HepG2 (cell line): ENCODE measurements at regions not wholly inside any gene's neighbourhood (a gene's known extent, or its start where the extent isn't known, plus 50 kb on each side); places are given as distances from the start of the nearest gene placed in this dataset.

ENCODE experiments used
- ATM ChIP-seq: fragments of 450-650 bp; IDR thresholded peaks from 2 replicates; pipeline ENCODE4 v1.7.1; 2017; ENCODE audit warnings: mild to moderate bottlenecking, borderline replicate concordance
- CCDC6 ChIP-seq: sonication (generic); formaldehyde crosslinking; IDR thresholded peaks from 2 replicates; pipeline ENCODE4 v1.8.1; 2022; ENCODE audit warnings: mild to moderate bottlenecking, missing genetic modification reagents, moderate library complexity
- DR1 ChIP-seq: sonication (generic); formaldehyde crosslinking; IDR thresholded peaks from 2 replicates; pipeline ENCODE4 v1.8.0; 2021; ENCODE audit warnings: mild to moderate bottlenecking, missing genetic modification reagents, inconsistent platforms
- ETV6 ChIP-seq: sonication (generic); formaldehyde crosslinking; conservative IDR thresholded peaks from 2 replicates; pipeline ENCODE4 v1.4.0; 2020; ENCODE audit warnings: missing genetic modification reagents
- FOXA1 ChIP-seq, 2 experiments: fragments of 450-650 bp in 1 of 2; sonication (generic) in 1 of 2; formaldehyde crosslinking in 1 of 2; IDR thresholded peaks; 2 replicates each; pipeline versions ENCODE4 v1.4.0 to v1.6.1; 2016 to 2020; ENCODE audit warnings: missing genetic modification reagents in 1 of 2
- GMEB2 ChIP-seq: IDR thresholded peaks from 2 replicates; pipeline ENCODE4 v1.6.1; 2016; ENCODE audit warnings: missing biosample characterization, missing genetic modification reagents, low read depth
- HNRNPLL ChIP-seq: fragments of 200-400 bp; formaldehyde crosslinking; IDR thresholded peaks from 2 replicates; pipeline ENCODE4 v1.6.1; 2017; ENCODE audit warnings: mild to moderate bottlenecking, low read depth, low read length; ENCODE audit not compliant: poor library complexity, severe bottlenecking
- MAF1 ChIP-seq: sonication (generic); formaldehyde crosslinking; IDR thresholded peaks from 2 replicates; pipeline ENCODE4 v1.5.0; 2020; ENCODE audit warnings: missing genetic modification reagents, borderline replicate concordance
- MAFG ChIP-seq: sonication (generic); formaldehyde crosslinking; IDR thresholded peaks from 2 replicates; pipeline ENCODE4 v1.5.1; 2020; ENCODE audit warnings: mild to moderate bottlenecking, missing genetic modification reagents
- PAF1 ChIP-seq: IDR thresholded peaks from 2 replicates; pipeline ENCODE4 v1.6.1; 2016; ENCODE audit warnings: missing genetic modification reagents, missing compliant biosample characterization
- REST ChIP-seq, 2 experiments: IDR thresholded peaks; 2 replicates each; pipeline ENCODE4 v1.6.1; 2011 to 2012; ENCODE audit warnings: low read length in 2 of 2, borderline replicate concordance in 1 of 2, low read depth in 1 of 2, mild to moderate bottlenecking in 1 of 2, moderate library complexity in 1 of 2
- SMYD3 ChIP-seq: sonication (generic); formaldehyde crosslinking; IDR thresholded peaks from 2 replicates; pipeline ENCODE4 v1.8.1; 2023; ENCODE audit warnings: mild to moderate bottlenecking, missing genetic modification reagents
- SNAPC5 ChIP-seq: sonication (generic); formaldehyde crosslinking; IDR thresholded peaks from 2 replicates; pipeline ENCODE4 v1.8.1; 2023; ENCODE audit warnings: mild to moderate bottlenecking, missing genetic modification reagents, borderline replicate concordance
- STAG1 ChIP-seq: sonication (generic); formaldehyde crosslinking; IDR thresholded peaks from 2 replicates; pipeline ENCODE4 v1.4.0; 2020; ENCODE audit warnings: missing genetic modification reagents
- ZFP1 ChIP-seq: IDR thresholded peaks from 2 replicates; pipeline ENCODE4 v1.6.1; 2016
- ZKSCAN1 ChIP-seq: fragments of 150-350 bp; IDR thresholded peaks from 2 replicates; pipeline ENCODE4 v1.6.1; 2014; ENCODE audit warnings: low read length
- ZNF225 ChIP-seq: sonication (generic); formaldehyde crosslinking; IDR thresholded peaks from 2 replicates; pipeline ENCODE4 v1.4.0; 2020; ENCODE audit warnings: mild to moderate bottlenecking, missing genetic modification reagents
- ZNF274 ChIP-seq: sonication (generic); formaldehyde crosslinking; IDR thresholded peaks from 2 replicates; pipeline ENCODE4 v1.5.1; 2020; ENCODE audit warnings: mild to moderate bottlenecking, missing genetic modification reagents
- ZNF383 ChIP-seq: sonication (generic); formaldehyde crosslinking; IDR thresholded peaks from 2 replicates; pipeline ENCODE4 v1.4.0; 2020; ENCODE audit warnings: missing genetic modification reagents, mild to moderate bottlenecking, borderline replicate concordance
- ZNF552 ChIP-seq: sonication (generic); formaldehyde crosslinking; IDR thresholded peaks from 2 replicates; pipeline ENCODE4 v1.9.0; 2022; ENCODE audit warnings: missing genetic modification reagents, mild to moderate bottlenecking, borderline replicate concordance
- ZNF775 ChIP-seq: sonication (generic); formaldehyde crosslinking; IDR thresholded peaks from 2 replicates; pipeline ENCODE4 v1.4.0; 2020; ENCODE audit warnings: missing genetic modification reagents, mild to moderate bottlenecking, moderate library complexity, borderline replicate concordance
- ZNF816 ChIP-seq: sonication (generic); formaldehyde crosslinking; IDR thresholded peaks from 2 replicates; pipeline ENCODE4 v1.8.0; 2022; ENCODE audit warnings: missing genetic modification reagents, mild to moderate bottlenecking, borderline replicate concordance
- ZXDC ChIP-seq: sonication (generic); formaldehyde crosslinking; IDR thresholded peaks from 2 replicates; pipeline ENCODE4 v1.5.0; 2020; ENCODE audit warnings: mild to moderate bottlenecking, missing genetic modification reagents

- TF ChIP-seq SNAPC5 (CRISPR knock-in tag) (no peak), GMEB2 (CRISPR knock-in tag) (no peak), PAF1 (no peak), CCDC6 (no peak), ZNF274 (CRISPR knock-in tag) (no peak), ATM (no peak), DR1 (no peak), SMYD3 (CRISPR knock-in tag) (no peak), ETV6 (CRISPR knock-in tag) (no peak), ZXDC (CRISPR knock-in tag) (no peak), ZNF816 (CRISPR knock-in tag) (no peak), MAFG (CRISPR knock-in tag) (no peak), STAG1 (CRISPR knock-in tag) (no peak), FOXA1 (IDR thresholded peaks at IDR 0.05) (no peak), FOXA1 (CRISPR knock-in tag; IDR thresholded peaks at IDR 0.05) (peak; percentile 66), ZNF775 (no peak), HNRNPLL (no peak), ZNF552 (no peak), ZFP1 (CRISPR knock-in tag) (no peak), ZKSCAN1 (no peak), ZNF225 (CRISPR knock-in tag) (no peak), MAF1 (CRISPR knock-in tag) (no peak), REST (IDR thresholded peaks at IDR 0.05; ENCODE audit: borderline replicate concordance in 1 of 2, low read depth in 1 of 2, low read length in 2 of 2) (no peak), ZNF383 (CRISPR knock-in tag) (no peak)
These were observed 188.6 kb upstream of the SH3BP4 start (continued) for GRCh38 chr2:234763002-234763873.
